NT2/D1 (cell line): ENCODE measurements at regions not wholly inside any gene's neighbourhood (a gene's known extent, or its start where the extent isn't known, plus 50 kb on each side); places are given as distances from the start of the nearest gene placed in this dataset.
"Not testable (repeated sequence)": the region's sequence is repeated elsewhere in the genome, so short reads cannot be mapped to it uniquely, and the experiment has no call there.

ENCODE experiments used
- YY1 ChIP-seq: IDR thresholded peaks from 2 replicates; pipeline ENCODE4 v1.6.1; 2011; ENCODE audit not compliant: insufficient read length, insufficient read depth
- ZNF274 ChIP-seq: IDR thresholded peaks from 2 replicates; pipeline ENCODE4 v1.6.1; 2011; ENCODE audit warnings: mild to moderate bottlenecking, low read depth, low read length

- not testable (repeated sequence) for TF ChIP-seq ZNF274, YY1
Observed at GRCh38 chr3:162598500-162598899, 1101.9 kb downstream of the OTOL1 start.
